ENCODE measurements at regions not wholly inside any gene's neighbourhood (a gene's known extent, or its start where the extent isn't known, plus 50 kb on each side); places are given as distances from the start of the nearest gene placed in this dataset.
"Not testable (repeated sequence)": the region's sequence is repeated elsewhere in the genome, so short reads cannot be mapped to it uniquely, and the experiment has no call there.

- Histone ChIP-seq H3K4me2 (ENCODE audit: low read length) (no peak overlapping the region), H3K27me3 (ENCODE audit: insufficient read depth, low read length) (no peaks in the 10 kb centered on the region), H3K9me2 (ENCODE audit: low read depth, low read length) (no peaks in the 10 kb centered on the region), H3K27ac (ENCODE audit: low read depth, low read length, poor library complexity, severe bottlenecking) (no peak overlapping the region), H2AFZ (ENCODE audit: low read length) (no peak overlapping the region), H3K4me1 (ENCODE audit: insufficient read depth, low read length, severe bottlenecking) (no peaks in the 10 kb centered on the region), H3K36me3 (ENCODE audit: insufficient read depth, low read length) (no peaks in the 10 kb centered on the region), H3K9me3 (ENCODE audit: low read length) (no peaks in the 10 kb centered on the region), H4K20me1 (ENCODE audit: insufficient read depth, low read length) (no peaks in the 10 kb centered on the region), H3F3A (ENCODE audit: insufficient read depth, low read length) (no peaks in the 10 kb centered on the region), H3K4me3 (ENCODE audit: low read depth, low read length, poor library complexity, severe bottlenecking) (no peak overlapping the region), H3K79me2 (ENCODE audit: insufficient read depth, low read length) (no peaks in the 10 kb centered on the region), H3K9ac (ENCODE audit: low read length) (no peak overlapping the region)
- no peak for TF ChIP-seq EZH2 (IDR thresholded peaks at IDR 0.05; ENCODE audit: borderline replicate concordance, low read length)
- TF ChIP-seq, protein P1, sequence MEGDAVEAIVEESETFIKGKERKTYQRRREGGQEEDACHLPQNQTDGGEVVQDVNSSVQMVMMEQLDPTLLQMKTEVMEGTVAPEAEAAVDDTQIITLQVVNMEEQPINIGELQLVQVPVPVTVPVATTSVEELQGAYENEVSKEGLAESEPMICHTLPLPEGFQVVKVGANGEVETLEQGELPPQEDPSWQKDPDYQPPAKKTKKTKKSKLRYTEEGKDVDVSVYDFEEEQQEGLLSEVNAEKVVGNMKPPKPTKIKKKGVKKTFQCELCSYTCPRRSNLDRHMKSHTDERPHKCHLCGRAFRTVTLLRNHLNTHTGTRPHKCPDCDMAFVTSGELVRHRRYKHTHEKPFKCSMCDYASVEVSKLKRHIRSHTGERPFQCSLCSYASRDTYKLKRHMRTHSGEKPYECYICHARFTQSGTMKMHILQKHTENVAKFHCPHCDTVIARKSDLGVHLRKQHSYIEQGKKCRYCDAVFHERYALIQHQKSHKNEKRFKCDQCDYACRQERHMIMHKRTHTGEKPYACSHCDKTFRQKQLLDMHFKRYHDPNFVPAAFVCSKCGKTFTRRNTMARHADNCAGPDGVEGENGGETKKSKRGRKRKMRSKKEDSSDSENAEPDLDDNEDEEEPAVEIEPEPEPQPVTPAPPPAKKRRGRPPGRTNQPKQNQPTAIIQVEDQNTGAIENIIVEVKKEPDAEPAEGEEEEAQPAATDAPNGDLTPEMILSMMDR (IDR thresholded peaks at IDR 0.05; ENCODE audit: low read length), result no peak
Measured at GRCh38 chr1:195849180-195849579, 759.1 kb downstream of the KCNT2 start.

GRCh38 chr1:195847957-195848875 is 760.0 kb downstream of the KCNT2 start:
- not testable (repeated sequence) for H3K9ac ChIP-seq (ENCODE audit: low read length); H3F3A ChIP-seq (ENCODE audit: insufficient read depth, low read length); H3K4me2 ChIP-seq (ENCODE audit: low read length); H3K36me3 ChIP-seq (ENCODE audit: insufficient read depth, low read length); H3K9me2 ChIP-seq (ENCODE audit: low read depth, low read length); H3K4me1 ChIP-seq (ENCODE audit: insufficient read depth, low read length, severe bottlenecking); H3K4me3 ChIP-seq (ENCODE audit: low read depth, low read length, poor library complexity, severe bottlenecking); H2AFZ ChIP-seq (ENCODE audit: low read length); H3K27ac ChIP-seq (ENCODE audit: low read depth, low read length, poor library complexity, severe bottlenecking); H3K9me3 ChIP-seq (ENCODE audit: low read length); H4K20me1 ChIP-seq (ENCODE audit: insufficient read depth, low read length); H3K79me2 ChIP-seq (ENCODE audit: insufficient read depth, low read length); H3K27me3 ChIP-seq (ENCODE audit: insufficient read depth, low read length)

DNA sequence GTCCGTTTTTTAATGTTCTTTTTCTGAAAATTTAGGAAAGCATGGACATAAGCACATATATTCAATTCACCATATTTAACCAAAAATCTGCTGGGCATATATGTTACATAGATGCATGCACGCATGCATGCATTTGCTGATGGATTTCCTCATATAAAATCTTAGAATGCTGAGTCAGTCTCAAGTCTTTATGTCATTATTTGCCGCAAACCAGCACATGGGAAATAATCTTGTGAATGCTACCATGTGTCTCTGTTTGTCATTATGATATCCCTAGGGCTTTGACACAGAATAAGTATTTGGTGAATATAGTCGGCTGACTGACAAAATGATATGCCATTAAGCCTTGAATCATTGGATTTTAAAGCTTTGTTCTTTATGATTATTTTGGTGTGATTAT is 776.5 kb downstream of the KCNT2 start:
- no peaks in the 10 kb centered on the region for H3K9me3 ChIP-seq (ENCODE audit: low read length)
- H3K4me3 ChIP-seq (ENCODE audit: low read depth, low read length, poor library complexity, severe bottlenecking), result no peak overlapping the region
- H3K9ac ChIP-seq (ENCODE audit: low read length), result no peak overlapping the region
- H3K79me2 ChIP-seq (ENCODE audit: insufficient read depth, low read length), result no peaks in the 10 kb centered on the region
- H3K9me2 ChIP-seq (ENCODE audit: low read depth, low read length), result no peaks in the 10 kb centered on the region
- no peak overlapping the region for H3K4me2 ChIP-seq (ENCODE audit: low read length)
- no peaks in the 10 kb centered on the region for H3K36me3 ChIP-seq (ENCODE audit: insufficient read depth, low read length)
- no peaks in the 10 kb centered on the region for H3K4me1 ChIP-seq (ENCODE audit: insufficient read depth, low read length, severe bottlenecking)
- H3F3A ChIP-seq (ENCODE audit: insufficient read depth, low read length), result no peaks in the 10 kb centered on the region
- no peaks in the 10 kb centered on the region for H3K27me3 ChIP-seq (ENCODE audit: insufficient read depth, low read length)
- TF ChIP-seq EZH2 (IDR thresholded peaks at IDR 0.05; ENCODE audit: borderline replicate concordance, low read length), result no peak
- TF ChIP-seq, protein P1 (IDR thresholded peaks at IDR 0.05; ENCODE audit: low read length), result no peak
- no peak overlapping the region for H2AFZ ChIP-seq (ENCODE audit: low read length)
- H4K20me1 ChIP-seq (ENCODE audit: insufficient read depth, low read length), result no peaks in the 10 kb centered on the region
- no peak overlapping the region for H3K27ac ChIP-seq (ENCODE audit: low read depth, low read length, poor library complexity, severe bottlenecking)

GRCh38 chr1:195828325-195828724 is 779.9 kb downstream of the KCNT2 start:
- no peaks in the 10 kb centered on the region for H3K79me2 ChIP-seq (ENCODE audit: insufficient read depth, low read length)

More at GRCh38 chr1:195828325-195828724, 779.9 kb downstream of the KCNT2 start:
- Histone ChIP-seq H3K4me1 (ENCODE audit: insufficient read depth, low read length, severe bottlenecking) (no peaks in the 10 kb centered on the region), H3K9me3 (ENCODE audit: low read length) (no peaks in the 10 kb centered on the region), H3K9ac (ENCODE audit: low read length) (no peak overlapping the region), H4K20me1 (ENCODE audit: insufficient read depth, low read length) (no peaks in the 10 kb centered on the region), H3K4me3 (ENCODE audit: low read depth, low read length, poor library complexity, severe bottlenecking) (no peak overlapping the region), H3K4me2 (ENCODE audit: low read length) (no peak overlapping the region), H3K36me3 (ENCODE audit: insufficient read depth, low read length) (no peaks in the 10 kb centered on the region), H3K9me2 (ENCODE audit: low read depth, low read length) (no peaks in the 10 kb centered on the region), H3K27me3 (ENCODE audit: insufficient read depth, low read length) (no peaks in the 10 kb centered on the region), H3F3A (ENCODE audit: insufficient read depth, low read length) (no peaks in the 10 kb centered on the region), H2AFZ (ENCODE audit: low read length) (no peak overlapping the region), H3K27ac (ENCODE audit: low read depth, low read length, poor library complexity, severe bottlenecking) (no peak overlapping the region)
- TF ChIP-seq, protein P1 (IDR thresholded peaks at IDR 0.05; ENCODE audit: low read length), result no peak
- TF ChIP-seq EZH2 (IDR thresholded peaks at IDR 0.05; ENCODE audit: borderline replicate concordance, low read length), result no peak
